ENCODE measurements at regions not wholly inside any gene's neighbourhood (a gene's known extent, or its start where the extent isn't known, plus 50 kb on each side); places are given as distances from the start of the nearest gene placed in this dataset.

DNA sequence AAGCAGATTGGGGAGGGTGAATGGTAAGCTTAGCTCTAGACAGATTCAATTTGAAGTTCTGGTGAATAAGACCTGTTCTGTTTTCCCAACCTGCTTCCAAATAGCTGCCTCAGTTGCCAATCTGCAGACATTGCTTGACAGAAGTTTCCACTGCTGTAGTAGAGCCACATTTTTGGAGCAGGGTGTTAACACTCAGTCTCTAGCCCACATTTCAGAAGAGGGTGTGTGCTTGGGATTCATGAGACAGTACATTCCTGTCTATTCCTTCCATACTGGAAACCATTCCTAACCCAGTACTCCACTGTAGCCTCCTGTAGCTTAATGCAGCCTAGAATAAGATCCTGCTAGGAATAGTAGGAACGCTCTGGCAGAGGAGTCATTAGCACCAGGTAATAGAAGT, 450.5 kb downstream of the NUF2 start:
- no peak for ATAC-seq
- CTCF ChIA-PET: no interaction called here
- POLR2A ChIA-PET: no interaction called here

GRCh38 chr1:163773396-163773795, 451.6 kb downstream of the NUF2 start:
- RAD21 ChIA-PET (ENCODE audit: low non-redundant PET in 1 of 2, low total read pairs in 2 of 2, uncharacterized antibody in 2 of 2, unreplicated experiment in 2 of 2): no interaction called here
- Histone ChIP-seq H3K36me3 (ENCODE audit: control insufficient read depth in 1 of 2, insufficient read depth in 2 of 2, low read length in 2 of 2) (no peaks in the 10 kb centered on the region), H3K9me3 (ENCODE audit: control insufficient read depth in 1 of 2, insufficient read depth in 1 of 2, low read depth in 1 of 2, low read length in 2 of 2) (no peaks in the 10 kb centered on the region), H3K9me2 (ENCODE audit: insufficient read depth) (no peaks in the 10 kb centered on the region), H3K4me3 (replicated peaks in 1 of 2; ENCODE audit: low read depth in 1 of 2, low read length in 2 of 2) (no peak overlapping the region), H3K27me3 (ENCODE audit: insufficient read depth, low read length) (no peaks in the 10 kb centered on the region), H3K79me2 (ENCODE audit: insufficient read depth, low read length) (no peaks in the 10 kb centered on the region), H3K27ac (ENCODE audit: low read depth, low read length) (no peak overlapping the region), H3K9ac (ENCODE audit: low read length) (no peak overlapping the region), H3K4me2 (ENCODE audit: low read length) (no peak overlapping the region), H3K4me1 (ENCODE audit: control insufficient read depth in 1 of 2, insufficient read depth in 2 of 2, low read length in 2 of 2) (no peaks in the 10 kb centered on the region), H4K20me1 (ENCODE audit: insufficient read depth) (no peaks in the 10 kb centered on the region), H2AFZ (ENCODE audit: low read depth, low read length, poor library complexity, severe bottlenecking) (no peak overlapping the region)
- CTCF ChIA-PET: no interaction called here
- ATAC-seq: no peak
- POLR2A ChIA-PET: no interaction called here
- no TSS peak for BruUV-seq (replicated peaks)
- intact Hi-C loops (cut with micrococcal nuclease): no loop called here
- no peak for DNase-seq (ENCODE audit: low read depth, low spot score)
- TF ChIP-seq EZH2phosphoT487 (IDR thresholded peaks at IDR 0.05; ENCODE audit: borderline replicate concordance) (no peak), ZNF274 (IDR thresholded peaks at IDR 0.05; ENCODE audit: low read depth, low read length) (no peak), ELF1 (IDR thresholded peaks at IDR 0.05; ENCODE audit: borderline replicate concordance, low read depth) (no peak), FOSL1 (IDR thresholded peaks at IDR 0.05; ENCODE audit: low read depth) (no peak), CEBPB (IDR thresholded peaks at IDR 0.05; ENCODE audit: low read depth) (no peak), REST (IDR thresholded peaks at IDR 0.05; ENCODE audit: low read depth) (no peak), SP1 (IDR thresholded peaks at IDR 0.05; ENCODE audit: low read depth) (no peak)
- TF ChIP-seq, protein P1, sequence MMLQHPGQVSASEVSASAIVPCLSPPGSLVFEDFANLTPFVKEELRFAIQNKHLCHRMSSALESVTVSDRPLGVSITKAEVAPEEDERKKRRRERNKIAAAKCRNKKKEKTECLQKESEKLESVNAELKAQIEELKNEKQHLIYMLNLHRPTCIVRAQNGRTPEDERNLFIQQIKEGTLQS (IDR thresholded peaks at IDR 0.05): no peak
- TF ChIP-seq, protein P2, sequence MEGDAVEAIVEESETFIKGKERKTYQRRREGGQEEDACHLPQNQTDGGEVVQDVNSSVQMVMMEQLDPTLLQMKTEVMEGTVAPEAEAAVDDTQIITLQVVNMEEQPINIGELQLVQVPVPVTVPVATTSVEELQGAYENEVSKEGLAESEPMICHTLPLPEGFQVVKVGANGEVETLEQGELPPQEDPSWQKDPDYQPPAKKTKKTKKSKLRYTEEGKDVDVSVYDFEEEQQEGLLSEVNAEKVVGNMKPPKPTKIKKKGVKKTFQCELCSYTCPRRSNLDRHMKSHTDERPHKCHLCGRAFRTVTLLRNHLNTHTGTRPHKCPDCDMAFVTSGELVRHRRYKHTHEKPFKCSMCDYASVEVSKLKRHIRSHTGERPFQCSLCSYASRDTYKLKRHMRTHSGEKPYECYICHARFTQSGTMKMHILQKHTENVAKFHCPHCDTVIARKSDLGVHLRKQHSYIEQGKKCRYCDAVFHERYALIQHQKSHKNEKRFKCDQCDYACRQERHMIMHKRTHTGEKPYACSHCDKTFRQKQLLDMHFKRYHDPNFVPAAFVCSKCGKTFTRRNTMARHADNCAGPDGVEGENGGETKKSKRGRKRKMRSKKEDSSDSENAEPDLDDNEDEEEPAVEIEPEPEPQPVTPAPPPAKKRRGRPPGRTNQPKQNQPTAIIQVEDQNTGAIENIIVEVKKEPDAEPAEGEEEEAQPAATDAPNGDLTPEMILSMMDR (IDR thresholded peaks at IDR 0.05 in 2 of 3, conservative IDR thresholded peaks at IDR 0.05 in 1 of 3; ENCODE audit: borderline replicate concordance in 1 of 3, insufficient read depth in 1 of 3, low read depth in 2 of 3, low read length in 2 of 3): no peak

More for the DNA sequence above, 450.5 kb downstream of the NUF2 start:
- Histone ChIP-seq H3K9me3 (ENCODE audit: control insufficient read depth in 1 of 2, insufficient read depth in 1 of 2, low read depth in 1 of 2, low read length in 2 of 2) (no peaks in the 10 kb centered on the region), H3K27me3 (ENCODE audit: insufficient read depth, low read length) (no peaks in the 10 kb centered on the region), H3K4me2 (ENCODE audit: low read length) (no peak overlapping the region), H3K9me2 (ENCODE audit: insufficient read depth) (no peaks in the 10 kb centered on the region), H4K20me1 (ENCODE audit: insufficient read depth) (no peaks in the 10 kb centered on the region), H3K4me1 (ENCODE audit: control insufficient read depth in 1 of 2, insufficient read depth in 2 of 2, low read length in 2 of 2) (no peaks in the 10 kb centered on the region), H3K36me3 (ENCODE audit: control insufficient read depth in 1 of 2, insufficient read depth in 2 of 2, low read length in 2 of 2) (no peaks in the 10 kb centered on the region), H2AFZ (ENCODE audit: low read depth, low read length, poor library complexity, severe bottlenecking) (no peak overlapping the region), H3K27ac (ENCODE audit: low read depth, low read length) (no peak overlapping the region), H3K4me3 (replicated peaks in 1 of 2; ENCODE audit: low read depth in 1 of 2, low read length in 2 of 2) (no peak overlapping the region), H3K9ac (ENCODE audit: low read length) (no peak overlapping the region), H3K79me2 (ENCODE audit: insufficient read depth, low read length) (no peaks in the 10 kb centered on the region)
- TF ChIP-seq CEBPB (IDR thresholded peaks at IDR 0.05; ENCODE audit: low read depth): no peak
- no peak for TF ChIP-seq EZH2 (IDR thresholded peaks at IDR 0.05)
- TF ChIP-seq POLR2A (IDR thresholded peaks at IDR 0.05; ENCODE audit: borderline replicate concordance, extremely low read depth, insufficient read depth, insufficient read length): no peak
- TF ChIP-seq ZNF274 (IDR thresholded peaks at IDR 0.05; ENCODE audit: low read depth, low read length): no peak
- TF ChIP-seq, protein P1 (IDR thresholded peaks at IDR 0.05): no peak
- intact Hi-C loops (cut with micrococcal nuclease): no loop called here
- RAD21 ChIA-PET (ENCODE audit: low non-redundant PET in 1 of 2, low total read pairs in 2 of 2, uncharacterized antibody in 2 of 2, unreplicated experiment in 2 of 2): no interaction called here
- no peak for DNase-seq (ENCODE audit: low read depth, low spot score)
- BruUV-seq (replicated peaks): no TSS peak

All from HCT116 (cell line).